ENCODE measurements at regions not wholly inside any gene's neighbourhood (a gene's known extent, or its start where the extent isn't known, plus 50 kb on each side); places are given as distances from the start of the nearest gene placed in this dataset.

GRCh38 chr22:47239474-47239860 lies 477.0 kb downstream of the TBC1D22A start:
- DNase-seq: no peak

DNA sequence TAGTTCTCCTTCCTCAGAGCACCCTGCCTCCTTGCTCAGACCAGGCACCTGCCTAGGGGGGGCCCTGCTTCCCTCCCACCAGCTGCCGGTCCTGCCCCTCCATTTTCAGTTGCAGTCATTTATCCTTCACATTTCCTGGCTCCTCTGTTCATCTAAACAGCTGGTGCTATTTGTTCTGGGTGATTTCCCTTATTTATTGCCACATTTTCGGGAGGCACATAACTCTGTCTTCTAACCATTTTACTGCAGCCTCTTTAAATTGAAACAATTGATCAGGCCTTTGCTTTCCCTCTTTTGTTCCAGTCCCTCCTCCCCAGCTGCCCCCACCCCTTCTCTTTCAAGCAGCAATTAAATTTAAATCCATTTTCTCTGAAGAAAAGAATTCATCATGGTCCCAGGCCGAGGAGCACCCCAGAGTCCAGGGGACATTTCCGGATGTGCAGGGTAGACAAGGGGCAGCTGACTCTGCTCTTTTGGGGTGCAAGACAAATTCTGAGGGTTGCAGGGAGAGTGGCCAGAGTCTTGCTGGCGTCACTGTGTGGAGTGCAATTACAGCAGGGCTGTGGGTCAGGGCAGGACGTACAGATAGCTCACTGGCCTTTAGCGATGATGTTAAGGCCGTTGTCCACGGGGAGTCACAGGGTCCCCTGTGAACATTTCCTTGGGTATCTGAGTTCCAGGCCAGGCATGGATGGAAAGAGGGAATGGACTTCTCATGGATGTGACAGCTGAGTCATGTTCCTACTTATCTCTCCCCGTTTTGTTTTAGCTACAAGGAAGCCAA lies 476.4 kb downstream of the TBC1D22A start:
- no peak for DNase-seq

DNA sequence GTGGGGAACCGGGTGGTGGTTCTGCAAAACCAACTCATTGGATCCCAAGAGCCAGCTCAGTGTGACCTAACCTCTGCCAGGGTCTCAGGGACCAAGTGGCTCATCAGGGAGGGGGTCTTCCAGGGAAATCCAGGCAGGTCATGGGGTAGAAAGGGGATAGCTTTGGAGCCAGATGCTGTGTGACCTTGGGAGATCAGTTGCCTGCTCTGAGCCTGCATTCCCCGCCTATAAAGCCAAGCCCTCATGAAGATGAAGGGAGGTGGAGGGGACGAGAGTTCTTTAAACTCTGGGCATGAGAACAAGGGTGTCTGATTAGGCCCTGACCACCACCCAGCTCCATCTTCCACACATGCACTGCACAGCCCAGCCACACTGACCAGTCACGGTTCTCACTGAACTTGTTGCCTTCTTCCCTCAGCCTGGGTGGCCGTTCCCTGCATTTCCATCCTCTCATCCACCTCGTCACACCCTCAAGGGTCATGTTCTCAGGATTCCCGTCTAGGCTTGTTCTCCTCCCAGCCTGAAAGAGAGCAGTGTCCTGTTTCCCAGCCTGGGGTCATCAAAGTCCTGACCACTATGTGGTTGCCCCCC lies 475.5 kb downstream of the TBC1D22A start:
- no peak for DNase-seq

- no peak for DNase-seq
Observed at GRCh38 chr22:47236718-47237117, 474.3 kb downstream of the TBC1D22A start.

- no peak for DNase-seq
Observed at GRCh38 chr22:47236161-47236560, 473.7 kb downstream of the TBC1D22A start.

DNA sequence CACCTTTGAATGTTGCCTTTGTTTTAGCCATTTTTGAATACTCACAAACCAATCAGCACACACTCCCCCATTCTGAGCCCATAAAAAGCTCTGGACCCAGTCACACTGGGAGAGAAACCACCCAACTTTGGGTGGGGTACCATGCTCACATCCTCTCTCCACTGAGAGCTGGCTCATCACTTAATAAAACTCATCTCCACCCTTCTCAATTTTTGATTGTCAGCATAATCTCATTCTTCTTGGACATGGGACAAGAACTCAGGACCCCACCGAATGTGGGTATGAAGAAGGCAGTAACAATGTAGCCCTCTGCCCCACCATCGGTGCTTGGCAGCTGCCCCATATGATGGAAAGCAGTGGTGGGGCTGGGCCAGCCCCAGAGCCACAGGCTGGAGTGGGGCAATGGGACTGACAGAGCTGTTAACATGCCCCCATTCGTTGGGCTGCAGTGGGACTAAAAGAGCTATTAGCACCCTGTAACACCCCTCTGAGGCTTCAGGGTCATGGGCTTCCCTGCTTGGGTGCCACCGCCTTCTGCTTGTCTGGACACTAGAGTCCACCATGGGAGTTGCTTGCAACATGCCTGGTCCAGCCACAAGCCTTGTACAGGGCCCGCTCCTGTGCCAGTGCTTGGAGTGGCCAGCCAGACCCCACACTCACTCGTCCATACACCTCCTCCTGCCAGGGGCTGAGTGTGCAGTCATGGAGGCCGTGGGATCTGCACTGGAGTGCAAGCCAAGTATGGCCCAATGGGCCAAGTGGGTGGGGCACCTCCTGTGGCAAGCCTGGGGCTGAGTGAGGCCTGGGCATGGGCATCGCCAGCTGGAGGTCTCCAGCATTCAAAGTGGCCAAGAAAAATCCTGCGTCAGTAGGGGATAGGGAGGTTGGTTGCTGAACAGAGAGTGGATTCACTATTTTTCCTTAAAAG lies 471.1 kb downstream of the TBC1D22A start:
- DNase-seq: no peak

DNA sequence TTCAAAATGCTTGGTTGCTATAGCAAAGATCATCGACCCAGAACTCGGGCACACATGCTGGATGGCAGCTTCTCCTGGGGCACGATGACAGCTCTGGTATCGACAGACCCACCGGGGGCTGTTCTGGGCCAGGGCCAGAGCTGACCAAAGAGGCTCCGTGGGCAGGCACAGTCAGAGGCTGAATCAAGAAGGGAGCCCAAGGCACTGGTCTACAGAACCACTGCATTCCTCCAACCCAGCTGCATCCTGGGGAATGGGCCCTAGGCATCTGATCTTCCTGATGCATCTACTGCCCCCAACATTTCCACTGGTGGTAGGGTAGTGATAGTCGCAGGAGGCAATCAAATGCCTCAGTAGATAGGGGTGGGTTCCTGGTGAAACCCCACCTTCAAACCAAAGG lies 470.3 kb downstream of the TBC1D22A start:
- DNase-seq: no peak

- no peak for DNase-seq
Observed at GRCh38 chr22:47232197-47232596, 469.7 kb downstream of the TBC1D22A start.

DNA sequence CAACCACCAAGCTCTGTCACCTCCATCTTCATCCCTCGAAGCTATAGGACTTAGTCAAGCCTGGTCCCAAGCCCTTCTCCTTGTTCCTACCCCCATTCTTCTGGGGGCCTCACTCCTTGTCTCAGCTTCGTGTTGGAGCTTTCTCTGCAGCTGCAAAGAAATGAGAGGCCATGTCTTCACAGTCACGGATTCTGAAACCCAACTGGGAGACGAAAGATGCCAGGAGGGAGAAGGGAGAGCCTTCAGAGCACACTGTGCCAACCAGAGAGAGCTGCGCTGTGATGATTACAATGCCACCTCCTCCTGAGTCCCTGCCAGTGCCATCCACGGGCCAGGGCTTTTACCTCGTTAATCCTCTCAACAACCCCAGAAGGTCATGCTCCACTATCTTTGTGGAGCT lies 469.3 kb downstream of the TBC1D22A start:
- no peak for DNase-seq

DNA sequence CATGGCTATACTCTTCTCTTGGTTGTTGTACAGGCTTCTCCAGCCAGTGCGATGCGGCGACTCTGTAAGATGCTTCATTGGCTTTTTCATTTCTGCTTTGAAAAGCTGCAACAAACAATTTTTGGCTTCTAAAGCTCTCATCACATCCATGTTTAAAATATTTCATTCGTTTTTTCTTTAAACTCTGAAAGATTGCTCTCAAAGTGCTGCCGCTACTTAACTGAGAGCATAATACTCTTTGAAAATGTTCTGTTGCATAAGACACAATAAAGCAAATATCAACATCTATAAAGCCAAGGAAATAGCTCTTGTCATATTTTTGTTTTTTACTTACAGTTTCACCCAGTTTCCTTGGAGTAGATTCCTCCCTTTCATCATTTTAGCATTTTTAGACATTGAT lies 468.3 kb downstream of the TBC1D22A start:
- no peak for DNase-seq

DNA sequence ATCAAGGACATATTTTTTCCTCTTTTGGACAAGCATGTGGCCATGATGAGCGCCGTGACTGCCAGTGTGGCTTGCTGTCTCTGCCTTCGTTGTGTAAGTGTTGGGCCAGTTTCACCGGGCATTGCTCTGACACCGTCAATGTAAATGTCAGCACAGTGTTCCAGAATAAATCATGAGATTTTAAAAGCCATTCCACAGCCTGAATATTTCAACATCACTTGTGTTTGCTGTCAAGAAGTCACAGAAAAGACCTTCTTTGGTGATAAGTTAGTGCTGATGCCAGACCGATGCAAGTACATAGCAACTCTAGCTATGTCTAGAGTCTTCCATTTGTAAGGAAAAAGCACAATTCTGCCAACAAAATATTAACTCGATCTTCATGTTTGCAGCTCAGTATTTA lies 467.8 kb downstream of the TBC1D22A start:
- no peak for DNase-seq

DNA sequence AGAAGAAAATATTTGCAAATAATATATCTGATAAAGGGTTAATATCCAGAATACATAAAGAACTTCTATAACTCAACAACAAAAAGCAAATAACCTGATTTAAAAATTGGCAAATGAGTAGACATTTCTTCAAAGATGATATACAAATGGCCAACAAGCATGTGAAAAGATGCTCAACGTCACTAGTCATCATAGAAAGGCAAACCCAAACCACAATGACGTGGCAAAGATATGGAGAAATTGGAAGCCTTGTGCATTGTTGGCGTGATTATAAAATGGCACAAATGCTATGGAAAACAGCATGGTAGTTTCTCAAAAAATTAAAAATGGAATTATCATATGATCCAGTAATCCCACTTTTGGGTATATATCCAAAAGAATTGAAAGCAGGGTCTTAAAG lies 466.3 kb downstream of the TBC1D22A start:
- no peak for DNase-seq

- no peak for DNase-seq
Observed at GRCh38 chr22:47225931-47226633, 463.6 kb downstream of the TBC1D22A start.

GRCh38 chr22:47225080-47225930 lies 462.9 kb downstream of the TBC1D22A start:
- DNase-seq: no peak

All from activated CD4-positive, alpha-beta T cell treated with anti-CD3 and anti-CD28 coated beads, Interleukin-2, amount 50 U/mL, for 16 hours (primary cell).